Stomach smooth muscle (tissue), 2 donors: ENCODE measurements at regions not wholly inside any gene's neighbourhood (a gene's known extent, or its start where the extent isn't known, plus 50 kb on each side); places are given as distances from the start of the nearest gene placed in this dataset.

Source experiments
- H3K27ac ChIP-seq: one replicate; pipeline ENCODE4 v1.7.0; 2013; ENCODE audit warnings: mild to moderate bottlenecking, low read length, inconsistent platforms
- H3K27me3 ChIP-seq, 2 donors: one replicate each; pipeline ENCODE4 v1.7.0; 2013; ENCODE audit warnings: low read length in 2 of 2; ENCODE audit not compliant: insufficient read depth in 2 of 2, control insufficient read depth in 1 of 2
- H3K36me3 ChIP-seq, 2 donors: one replicate each; pipeline ENCODE4 v1.7.0; 2013; ENCODE audit warnings: low read length in 2 of 2; ENCODE audit not compliant: control insufficient read depth in 2 of 2, insufficient read depth in 2 of 2
- H3K4me1 ChIP-seq: one replicate; pipeline ENCODE4 v1.7.0; 2013; ENCODE audit warnings: low read length; ENCODE audit not compliant: control insufficient read depth, insufficient read depth
- H3K4me3 ChIP-seq, 2 donors: one replicate each; pipeline ENCODE4 v1.7.0; 2013; ENCODE audit warnings: low read length in 2 of 2
- H3K9ac ChIP-seq, 2 donors: one replicate each; pipeline ENCODE4 v1.7.0; 2013; ENCODE audit warnings: low read length in 2 of 2, mild to moderate bottlenecking in 1 of 2
- H3K9me3 ChIP-seq, 2 donors: one replicate each; pipeline ENCODE4 v1.7.0; 2013; ENCODE audit warnings: low read length in 2 of 2; ENCODE audit not compliant: control insufficient read depth in 2 of 2
- donor health status: healthy.
- donor health status: Pancreatic carcinoma.

DNA sequence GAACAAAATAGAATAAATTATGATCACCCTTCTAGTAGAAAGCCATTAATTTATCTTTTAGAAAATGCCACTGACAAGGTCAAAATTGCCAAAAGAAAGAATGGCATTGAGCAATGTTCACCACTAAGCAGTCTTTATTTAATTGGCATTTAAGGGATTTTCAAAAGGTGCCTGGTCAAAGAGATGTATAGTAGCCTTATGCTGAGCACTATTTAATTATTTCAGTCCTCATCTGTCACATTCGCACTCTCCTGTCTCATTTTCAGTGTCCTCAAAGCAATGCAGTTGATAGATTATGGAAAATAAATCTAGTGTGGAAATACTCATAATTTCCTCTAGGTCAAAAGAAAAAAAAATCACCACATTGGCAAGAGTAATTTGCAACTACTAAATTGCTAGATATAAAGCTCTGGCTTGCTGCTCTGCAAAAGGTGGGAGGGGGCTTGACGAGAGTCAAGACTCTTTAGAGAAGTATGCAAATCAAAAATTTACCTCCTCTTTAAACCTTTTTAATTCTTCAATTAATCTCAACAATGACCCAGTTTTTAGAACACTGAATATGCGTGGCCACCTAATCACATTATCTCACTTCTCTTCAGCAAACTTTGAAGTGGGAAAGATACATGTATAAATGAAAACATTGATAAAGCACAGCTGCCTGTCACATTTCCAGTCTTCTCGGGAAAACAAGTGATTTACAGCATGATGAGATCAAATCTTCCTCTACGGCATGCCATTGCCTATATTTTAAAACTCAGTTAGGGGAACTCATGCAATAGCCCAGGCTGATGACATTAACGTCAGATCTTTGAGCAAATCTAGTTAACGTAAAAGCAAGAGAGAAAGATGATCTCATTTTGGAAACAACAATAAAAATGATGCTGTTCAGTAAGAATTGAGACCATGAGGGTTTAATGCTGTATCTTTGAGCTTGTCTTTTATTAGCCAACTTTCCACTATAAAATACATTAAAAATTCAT is 373.1 kb upstream of the DCN start:
- H3K9ac ChIP-seq = no peak overlapping the region
- H3K9me3 ChIP-seq = no peaks in the 10 kb centered on the region
- H3K4me3 ChIP-seq = no peak overlapping the region
- no peaks in the 10 kb centered on the region for H3K27me3 ChIP-seq
- no peaks in the 10 kb centered on the region for H3K36me3 ChIP-seq
- H3K27ac ChIP-seq = no peak overlapping the region
- H3K4me1 ChIP-seq = no peaks in the 10 kb centered on the region

GRCh38 chr12:91551927-91552326 is 369.3 kb upstream of the DCN start:
- Histone ChIP-seq H3K27me3 (no peaks in the 10 kb centered on the region), H3K36me3 (no peaks in the 10 kb centered on the region), H3K9me3 (no peaks in the 10 kb centered on the region), H3K9ac (no peak overlapping the region), H3K27ac (no peak overlapping the region), H3K4me1 (no peaks in the 10 kb centered on the region), H3K4me3 (no peak overlapping the region)

GRCh38 chr12:91551242-91551641 is 368.6 kb upstream of the DCN start:
- no peak overlapping the region for H3K4me3 ChIP-seq
- H3K27me3 ChIP-seq = no peaks in the 10 kb centered on the region
- H3K36me3 ChIP-seq = no peaks in the 10 kb centered on the region
- H3K9me3 ChIP-seq = no peaks in the 10 kb centered on the region
- H3K4me1 ChIP-seq = no peaks in the 10 kb centered on the region
- no peak overlapping the region for H3K27ac ChIP-seq
- H3K9ac ChIP-seq = no peak overlapping the region

DNA sequence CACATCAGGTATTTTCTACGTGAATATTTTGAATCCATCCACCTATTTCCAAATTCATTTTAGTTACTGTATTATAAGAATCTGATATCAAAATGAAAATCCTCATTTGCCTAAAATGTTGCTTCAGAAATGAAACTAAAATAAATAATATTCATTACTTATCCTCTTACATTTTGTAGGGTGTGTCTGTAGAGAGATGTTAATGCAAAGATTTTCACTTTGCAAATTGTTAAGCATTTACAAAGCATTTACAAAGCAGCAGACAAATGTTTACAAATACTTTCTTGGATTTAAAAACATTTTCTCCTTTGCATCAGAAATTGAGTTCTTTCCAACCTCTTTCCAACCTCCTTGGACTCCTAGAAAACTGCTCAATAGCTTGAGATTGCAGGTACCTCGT is 360.0 kb upstream of the DCN start:
- Histone ChIP-seq H3K4me3 (no peak overlapping the region), H3K9ac (no peak overlapping the region), H3K27ac (no peak overlapping the region), H3K4me1 (no peaks in the 10 kb centered on the region), H3K27me3 (no peaks in the 10 kb centered on the region), H3K36me3 (no peaks in the 10 kb centered on the region), H3K9me3 (no peaks in the 10 kb centered on the region)

GRCh38 chr12:91542067-91542466 is 359.4 kb upstream of the DCN start:
- no peak overlapping the region for H3K27ac ChIP-seq
- no peaks in the 10 kb centered on the region for H3K4me1 ChIP-seq
- H3K4me3 ChIP-seq = no peak overlapping the region
- no peak overlapping the region for H3K9ac ChIP-seq
- no peaks in the 10 kb centered on the region for H3K9me3 ChIP-seq
- no peaks in the 10 kb centered on the region for H3K36me3 ChIP-seq
- H3K27me3 ChIP-seq = no peaks in the 10 kb centered on the region

GRCh38 chr12:91538418-91538817 is 355.8 kb upstream of the DCN start:
- H3K27me3 ChIP-seq = no peaks in the 10 kb centered on the region
- H3K4me3 ChIP-seq = no peak overlapping the region
- no peak overlapping the region for H3K9ac ChIP-seq
- H3K36me3 ChIP-seq = no peaks in the 10 kb centered on the region
- H3K9me3 ChIP-seq = no peaks in the 10 kb centered on the region
- no peak overlapping the region for H3K27ac ChIP-seq
- no peaks in the 10 kb centered on the region for H3K4me1 ChIP-seq

DNA sequence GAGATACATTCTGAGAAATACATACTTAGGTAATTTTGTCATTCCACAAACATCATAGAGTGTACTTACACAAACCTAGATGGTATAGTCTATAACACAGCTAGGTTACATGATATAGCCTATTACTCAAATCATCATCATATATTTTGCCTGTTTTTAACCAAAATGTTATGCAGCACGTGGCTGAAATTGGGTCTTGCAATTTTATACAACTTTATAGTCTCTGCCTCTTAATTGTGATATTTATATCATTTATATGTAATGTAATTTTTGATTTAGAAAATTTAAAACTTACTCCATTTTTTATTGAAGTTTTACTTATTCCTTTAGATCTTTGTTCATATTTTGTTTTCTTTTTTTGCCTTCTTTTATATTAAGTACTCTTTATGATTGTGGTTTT is 350.7 kb upstream of the DCN start:
- no peak overlapping the region for H3K27ac ChIP-seq
- no peak overlapping the region for H3K4me3 ChIP-seq
- no peak overlapping the region for H3K9ac ChIP-seq
- no peaks in the 10 kb centered on the region for H3K4me1 ChIP-seq
- H3K27me3 ChIP-seq = no peaks in the 10 kb centered on the region
- peaks cover 5 to 6% of the 10 kb centered on the region in 2 donors for H3K9me3 ChIP-seq
- no peaks in the 10 kb centered on the region for H3K36me3 ChIP-seq

GRCh38 chr12:91529829-91530228 is 347.2 kb upstream of the DCN start:
- H3K9ac ChIP-seq = no peak overlapping the region
- no peak overlapping the region for H3K4me3 ChIP-seq
- H3K27me3 ChIP-seq = no peaks in the 10 kb centered on the region
- H3K27ac ChIP-seq = no peak overlapping the region
- H3K9me3 ChIP-seq = peaks cover 5 to 6% of the 10 kb centered on the region in 2 donors
- no peaks in the 10 kb centered on the region for H3K36me3 ChIP-seq
- H3K4me1 ChIP-seq = no peaks in the 10 kb centered on the region

GRCh38 chr12:91523831-91524230 is 341.2 kb upstream of the DCN start:
- no peaks in the 10 kb centered on the region for H3K36me3 ChIP-seq
- no peaks in the 10 kb centered on the region for H3K27me3 ChIP-seq
- H3K27ac ChIP-seq = no peak overlapping the region
- no peaks in the 10 kb centered on the region for H3K9me3 ChIP-seq
- no peak overlapping the region for H3K9ac ChIP-seq
- no peak overlapping the region for H3K4me3 ChIP-seq
- H3K4me1 ChIP-seq = no peaks in the 10 kb centered on the region

DNA sequence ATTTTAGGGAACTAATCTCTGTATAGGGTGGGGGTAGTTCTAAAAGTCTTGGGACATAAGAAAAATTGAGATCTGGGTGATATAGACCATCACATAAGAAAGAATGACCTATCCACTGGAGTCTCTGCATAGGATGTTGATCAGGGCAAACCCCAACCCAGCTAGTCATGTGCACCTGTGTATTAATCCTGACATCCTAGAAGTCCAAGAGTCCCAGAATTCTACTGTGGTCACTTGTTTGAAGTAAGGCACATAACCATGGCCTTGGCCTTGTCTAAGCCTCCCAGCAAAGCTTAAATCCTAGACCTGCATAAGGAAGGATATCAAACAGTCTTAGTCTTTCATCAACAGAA is 334.1 kb upstream of the DCN start:
- no peak overlapping the region for H3K9ac ChIP-seq
- no peaks in the 10 kb centered on the region for H3K9me3 ChIP-seq
- no peak overlapping the region for H3K4me3 ChIP-seq
- no peaks in the 10 kb centered on the region for H3K36me3 ChIP-seq
- no peaks in the 10 kb centered on the region for H3K27me3 ChIP-seq
- H3K27ac ChIP-seq = no peak overlapping the region
- no peaks in the 10 kb centered on the region for H3K4me1 ChIP-seq

DNA sequence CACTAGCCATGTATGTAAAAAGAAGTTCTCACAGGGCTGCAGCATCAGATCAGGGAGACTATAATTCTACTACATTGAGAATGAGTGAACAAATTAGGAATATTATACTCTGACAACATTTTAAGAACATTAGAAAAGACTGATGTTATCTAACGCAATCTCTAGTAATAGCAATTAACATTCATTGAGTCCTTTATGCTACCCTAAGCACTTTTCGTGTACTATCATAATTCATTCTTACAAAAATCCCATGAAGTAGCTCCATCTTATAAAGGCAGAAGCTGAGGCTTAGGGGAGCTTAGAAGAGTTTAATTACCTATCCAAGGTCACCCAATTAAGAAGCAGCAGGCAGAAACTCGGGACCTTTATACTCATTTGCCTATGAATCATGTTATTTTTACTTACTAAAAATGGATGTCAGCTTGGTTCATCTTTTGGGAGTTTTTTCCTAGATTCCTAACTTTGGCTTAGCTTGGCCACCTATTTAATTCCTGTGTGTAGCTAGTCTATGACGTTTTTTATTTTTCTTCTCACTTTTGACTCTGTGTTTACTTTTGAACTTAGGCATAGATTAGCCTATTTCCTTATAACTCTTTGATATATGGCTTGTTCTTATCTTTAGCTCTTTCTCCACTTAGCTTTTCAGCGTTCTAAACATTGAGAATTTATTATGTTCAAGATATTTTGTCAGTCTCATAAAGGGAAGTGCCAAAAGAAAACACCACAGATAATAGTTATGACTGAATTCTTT is 333.5 kb upstream of the DCN start:
- H3K36me3 ChIP-seq = no peaks in the 10 kb centered on the region
- H3K4me3 ChIP-seq = no peak overlapping the region
- no peaks in the 10 kb centered on the region for H3K27me3 ChIP-seq
- H3K9ac ChIP-seq = no peak overlapping the region
- H3K27ac ChIP-seq = no peak overlapping the region
- no peaks in the 10 kb centered on the region for H3K9me3 ChIP-seq
- no peaks in the 10 kb centered on the region for H3K4me1 ChIP-seq
